Mammary epithelial cell (primary cell): ENCODE measurements at regions not wholly inside any gene's neighbourhood (a gene's known extent, or its start where the extent isn't known, plus 50 kb on each side); places are given as distances from the start of the nearest gene placed in this dataset.

Source experiments
- EZH2 ChIP-seq: IDR thresholded peaks from 2 replicates; pipeline ENCODE4 v1.6.1; 2012; ENCODE audit warnings: low read length, inconsistent platforms, borderline replicate concordance
- TF ChIP-seq, protein P1 (sequence below), 2 donors: IDR thresholded peaks in 1 of 2; conservative IDR thresholded peaks in 1 of 2; 2 replicates each; pipeline ENCODE4 v1.5.1; 2011 to 2012; ENCODE audit warnings: inconsistent platforms in 2 of 2, low read length in 2 of 2, mild to moderate bottlenecking in 2 of 2, control low read depth in 1 of 2, low read depth in 1 of 2; ENCODE audit not compliant: insufficient read depth in 1 of 2; ENCODE audit errors: extremely low read depth in 1 of 2

DNA sequence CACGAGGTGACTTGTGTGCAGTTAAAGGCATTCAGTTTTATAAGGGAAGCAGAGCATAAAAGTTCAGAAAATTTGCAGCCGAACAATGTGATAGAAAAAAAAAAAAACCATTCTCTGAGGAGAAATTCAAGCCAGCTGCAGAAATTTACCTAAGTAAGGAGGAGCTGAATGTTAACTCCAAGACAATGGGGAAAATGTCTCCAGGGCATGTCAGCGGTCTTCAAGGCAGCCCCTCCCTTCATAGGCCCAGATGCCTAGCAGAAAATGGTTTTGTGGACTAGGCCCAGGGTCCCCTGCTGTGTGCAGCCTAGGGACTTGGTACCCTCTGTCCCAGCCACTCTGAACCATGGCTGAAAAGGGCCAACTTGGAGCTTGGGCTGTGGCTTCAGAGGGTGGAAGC is 1764.0 kb downstream of the C4orf33 start:
- TF ChIP-seq, protein P1, sequence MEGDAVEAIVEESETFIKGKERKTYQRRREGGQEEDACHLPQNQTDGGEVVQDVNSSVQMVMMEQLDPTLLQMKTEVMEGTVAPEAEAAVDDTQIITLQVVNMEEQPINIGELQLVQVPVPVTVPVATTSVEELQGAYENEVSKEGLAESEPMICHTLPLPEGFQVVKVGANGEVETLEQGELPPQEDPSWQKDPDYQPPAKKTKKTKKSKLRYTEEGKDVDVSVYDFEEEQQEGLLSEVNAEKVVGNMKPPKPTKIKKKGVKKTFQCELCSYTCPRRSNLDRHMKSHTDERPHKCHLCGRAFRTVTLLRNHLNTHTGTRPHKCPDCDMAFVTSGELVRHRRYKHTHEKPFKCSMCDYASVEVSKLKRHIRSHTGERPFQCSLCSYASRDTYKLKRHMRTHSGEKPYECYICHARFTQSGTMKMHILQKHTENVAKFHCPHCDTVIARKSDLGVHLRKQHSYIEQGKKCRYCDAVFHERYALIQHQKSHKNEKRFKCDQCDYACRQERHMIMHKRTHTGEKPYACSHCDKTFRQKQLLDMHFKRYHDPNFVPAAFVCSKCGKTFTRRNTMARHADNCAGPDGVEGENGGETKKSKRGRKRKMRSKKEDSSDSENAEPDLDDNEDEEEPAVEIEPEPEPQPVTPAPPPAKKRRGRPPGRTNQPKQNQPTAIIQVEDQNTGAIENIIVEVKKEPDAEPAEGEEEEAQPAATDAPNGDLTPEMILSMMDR (conservative IDR thresholded peaks at IDR 0.05 in 1 of 2, IDR thresholded peaks at IDR 0.05 in 1 of 2; ENCODE audit: extremely low read depth in 1 of 2, insufficient read depth in 1 of 2, low read depth in 1 of 2, low read length in 2 of 2), result no peak
- TF ChIP-seq EZH2, result no peak
